Astrocyte (in vitro differentiated cells and primary cell): ENCODE measurements at regions not wholly inside any gene's neighbourhood (a gene's known extent, or its start where the extent isn't known, plus 50 kb on each side); places are given as distances from the start of the nearest gene placed in this dataset.

Experiments
- DNase-seq: peaks from one replicate; pipeline ENCODE4 v3.0.0-alpha.2; 2010; ENCODE audit warnings: low read depth
- FAIRE-seq: peaks from 2 replicates; lab custom pipeline; 2011; peaks lifted over from hg19 to GRCh38; lab: Jason Lieb, UNC
- H2AFZ ChIP-seq: 2 replicates; pipeline ENCODE4 v1.6.0; 2012; ENCODE audit warnings: low read depth, low read length, inconsistent platforms
- H3K27ac ChIP-seq: 2 replicates; pipeline ENCODE4 v1.5.1; 2011; ENCODE audit warnings: low read depth, low read length, inconsistent platforms
- H3K27me3 ChIP-seq: 2 replicates; pipeline ENCODE4 v1.6.0; 2011; ENCODE audit warnings: low read length, inconsistent platforms; ENCODE audit not compliant: insufficient read depth
- H3K36me3 ChIP-seq: 2 replicates; pipeline ENCODE4 v1.5.1; 2011; ENCODE audit warnings: low read length, inconsistent platforms; ENCODE audit not compliant: insufficient read depth
- H3K4me1 ChIP-seq: 2 replicates; pipeline ENCODE4 v1.5.1; 2011; ENCODE audit warnings: low read length, inconsistent platforms; ENCODE audit not compliant: insufficient read depth
- H3K4me2 ChIP-seq: 2 replicates; pipeline ENCODE4 v1.6.0; 2012; ENCODE audit warnings: low read length, inconsistent platforms
- H3K4me3 ChIP-seq: 2 replicates; pipeline ENCODE4 v1.5.1; 2011; ENCODE audit warnings: low read depth, mild to moderate bottlenecking, low read length, inconsistent platforms; ENCODE audit not compliant: insufficient read depth
- H3K79me2 ChIP-seq: 2 replicates; pipeline ENCODE4 v1.6.0; 2012; ENCODE audit warnings: mild to moderate bottlenecking, low read length, inconsistent platforms; ENCODE audit not compliant: insufficient read depth
- H3K9ac ChIP-seq: 2 replicates; pipeline ENCODE4 v1.6.0; 2012; ENCODE audit warnings: mild to moderate bottlenecking, low read length, inconsistent platforms
- H3K9me3 ChIP-seq: 2 replicates; pipeline ENCODE4 v1.5.1; 2012; ENCODE audit warnings: low read depth, mild to moderate bottlenecking, low read length, inconsistent platforms; ENCODE audit not compliant: insufficient read depth
- H4K20me1 ChIP-seq: 2 replicates; pipeline ENCODE4 v1.6.0; 2012; ENCODE audit warnings: low read length, inconsistent platforms; ENCODE audit not compliant: insufficient read depth
- H3K27ac Mint-ChIP-seq: one replicate; pipeline ENCODE4 v1.8.0; 2021; ENCODE audit warnings: mild to moderate bottlenecking, mixed read lengths; ENCODE audit not compliant: unreplicated experiment
- H3K27me3 Mint-ChIP-seq: one replicate; pipeline ENCODE4 v1.8.0; 2021; ENCODE audit warnings: low read depth, mixed read lengths; ENCODE audit not compliant: unreplicated experiment
- H3K36me3 Mint-ChIP-seq: one replicate; pipeline ENCODE4 v1.8.0; 2021; ENCODE audit warnings: low read depth, mixed read lengths; ENCODE audit not compliant: unreplicated experiment
- H3K4me1 Mint-ChIP-seq: one replicate; pipeline ENCODE4 v1.8.0; 2021; ENCODE audit warnings: low read depth, mixed read lengths; ENCODE audit not compliant: unreplicated experiment
- H3K4me3 Mint-ChIP-seq: one replicate; pipeline ENCODE4 v1.8.0; 2021; ENCODE audit warnings: mild to moderate bottlenecking, moderate library complexity, mixed read lengths; ENCODE audit not compliant: unreplicated experiment
- H3K9me3 Mint-ChIP-seq: one replicate; pipeline ENCODE4 v1.8.0; 2021; ENCODE audit warnings: mild to moderate bottlenecking, mixed read lengths; ENCODE audit not compliant: unreplicated experiment
- EZH2 ChIP-seq: IDR thresholded peaks from 2 replicates; pipeline ENCODE4 v1.6.1; 2012; ENCODE audit warnings: mild to moderate bottlenecking, low read length, inconsistent platforms; ENCODE audit not compliant: insufficient read depth
- TF ChIP-seq, protein P1 (sequence below): IDR thresholded peaks from 2 replicates; pipeline ENCODE4 v1.5.1; 2011; ENCODE audit warnings: low read depth, mild to moderate bottlenecking, inconsistent platforms, low read length, moderate library complexity; ENCODE audit not compliant: insufficient read depth

DNA sequence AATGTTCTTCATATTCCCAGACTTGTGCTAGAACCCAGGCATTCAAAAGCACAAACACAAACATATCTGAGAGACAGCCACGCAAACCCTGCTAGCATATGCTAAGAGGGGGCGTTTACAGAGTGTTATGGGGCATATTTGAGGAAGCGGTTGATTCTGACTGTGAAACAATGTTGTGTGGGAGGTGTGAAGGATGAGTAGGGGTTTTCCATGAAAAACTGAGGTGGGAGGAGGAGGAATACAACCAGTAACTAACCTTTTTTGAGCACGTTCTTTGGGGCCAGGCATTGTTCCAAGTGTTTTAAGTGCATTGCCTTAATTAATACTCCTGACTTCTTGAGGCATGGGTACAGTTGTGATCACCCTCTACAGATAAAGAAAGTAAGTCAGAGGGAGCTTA lies 499.5 kb downstream of the AACS start:
- FAIRE-seq (no peak), DNase-seq (no peak)
- Mint-ChIP-seq H3K4me3 (no peak overlapping the region), H3K27me3 (peaks cover 7% of the 10 kb centered on the region), H3K4me1 (no peaks in the 10 kb centered on the region), H3K36me3 (no peaks in the 10 kb centered on the region), H3K27ac (no peak overlapping the region), H3K9me3 (peaks cover 3% of the 10 kb centered on the region)
- Histone ChIP-seq H3K9me3 (peaks cover 7% of the 10 kb centered on the region), H3K9ac (no peak overlapping the region), H3K4me3 (no peak overlapping the region), H3K36me3 (no peaks in the 10 kb centered on the region), H3K27ac (no peak overlapping the region), H3K27me3 (no peaks in the 10 kb centered on the region), H4K20me1 (no peaks in the 10 kb centered on the region), H3K79me2 (no peaks in the 10 kb centered on the region), H3K4me1 (no peaks in the 10 kb centered on the region), H2AFZ (no peak overlapping the region), H3K4me2 (no peak overlapping the region)
- TF ChIP-seq, protein P1, sequence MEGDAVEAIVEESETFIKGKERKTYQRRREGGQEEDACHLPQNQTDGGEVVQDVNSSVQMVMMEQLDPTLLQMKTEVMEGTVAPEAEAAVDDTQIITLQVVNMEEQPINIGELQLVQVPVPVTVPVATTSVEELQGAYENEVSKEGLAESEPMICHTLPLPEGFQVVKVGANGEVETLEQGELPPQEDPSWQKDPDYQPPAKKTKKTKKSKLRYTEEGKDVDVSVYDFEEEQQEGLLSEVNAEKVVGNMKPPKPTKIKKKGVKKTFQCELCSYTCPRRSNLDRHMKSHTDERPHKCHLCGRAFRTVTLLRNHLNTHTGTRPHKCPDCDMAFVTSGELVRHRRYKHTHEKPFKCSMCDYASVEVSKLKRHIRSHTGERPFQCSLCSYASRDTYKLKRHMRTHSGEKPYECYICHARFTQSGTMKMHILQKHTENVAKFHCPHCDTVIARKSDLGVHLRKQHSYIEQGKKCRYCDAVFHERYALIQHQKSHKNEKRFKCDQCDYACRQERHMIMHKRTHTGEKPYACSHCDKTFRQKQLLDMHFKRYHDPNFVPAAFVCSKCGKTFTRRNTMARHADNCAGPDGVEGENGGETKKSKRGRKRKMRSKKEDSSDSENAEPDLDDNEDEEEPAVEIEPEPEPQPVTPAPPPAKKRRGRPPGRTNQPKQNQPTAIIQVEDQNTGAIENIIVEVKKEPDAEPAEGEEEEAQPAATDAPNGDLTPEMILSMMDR: no peak
- no peak for TF ChIP-seq EZH2

DNA sequence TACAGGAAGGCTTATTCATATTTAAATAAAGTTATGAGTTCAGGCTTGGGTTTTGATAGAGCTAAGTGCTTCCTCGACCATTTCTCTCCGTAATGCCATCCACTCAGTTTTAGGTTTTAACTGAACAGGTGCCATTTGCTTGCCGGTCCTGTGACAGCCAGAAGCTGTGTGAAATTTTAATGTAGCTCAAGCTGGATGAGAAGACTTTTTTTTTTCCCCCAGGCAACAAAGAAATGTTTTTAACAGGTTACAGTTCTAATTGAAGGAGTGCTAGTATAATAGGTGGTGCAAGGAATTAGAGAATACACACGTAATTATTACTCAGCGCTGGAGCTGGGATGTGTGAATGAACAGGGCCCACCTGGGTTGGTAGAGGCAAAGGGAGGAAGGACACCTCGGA lies 502.3 kb downstream of the AACS start:
- Mint-ChIP-seq H3K36me3 (no peaks in the 10 kb centered on the region), H3K27me3 (peaks cover 7% of the 10 kb centered on the region), H3K4me1 (no peaks in the 10 kb centered on the region), H3K4me3 (no peak overlapping the region), H3K27ac (no peak overlapping the region), H3K9me3 (peaks cover 3% of the 10 kb centered on the region)
- no peak for FAIRE-seq
- Histone ChIP-seq H3K4me1 (no peaks in the 10 kb centered on the region), H3K9ac (no peak overlapping the region), H3K4me3 (no peak overlapping the region), H3K27ac (no peak overlapping the region), H3K4me2 (no peak overlapping the region), H3K36me3 (no peaks in the 10 kb centered on the region), H3K9me3 (peaks cover 7% of the 10 kb centered on the region), H3K27me3 (no peaks in the 10 kb centered on the region), H2AFZ (no peak overlapping the region), H4K20me1 (no peaks in the 10 kb centered on the region), H3K79me2 (no peaks in the 10 kb centered on the region)
- DNase-seq: no peak
- TF ChIP-seq, protein P1: no peak
- no peak for TF ChIP-seq EZH2

- no peak overlapping the region for H3K27ac ChIP-seq
- H3K27ac Mint-ChIP-seq: no peak overlapping the region
Measured at GRCh38 chr12:125568306-125568705, 503.1 kb downstream of the AACS start.

More at GRCh38 chr12:125568306-125568705, 503.1 kb downstream of the AACS start:
- no peak for FAIRE-seq
- Mint-ChIP-seq H3K36me3 (no peaks in the 10 kb centered on the region), H3K9me3 (peaks cover 3% of the 10 kb centered on the region), H3K4me1 (no peaks in the 10 kb centered on the region), H3K27me3 (peaks cover 7% of the 10 kb centered on the region), H3K4me3 (no peak overlapping the region)
- no peak overlapping the region for H3K4me2 ChIP-seq
- no peak for TF ChIP-seq EZH2
- TF ChIP-seq, protein P1: no peak
- H3K27me3 ChIP-seq: no peaks in the 10 kb centered on the region
- no peaks in the 10 kb centered on the region for H3K79me2 ChIP-seq
- H3K9ac ChIP-seq: no peak overlapping the region
- DNase-seq: no peak
- H2AFZ ChIP-seq: no peak overlapping the region
- H4K20me1 ChIP-seq: no peaks in the 10 kb centered on the region
- H3K9me3 ChIP-seq: peaks cover 7% of the 10 kb centered on the region
- no peaks in the 10 kb centered on the region for H3K4me1 ChIP-seq
- no peaks in the 10 kb centered on the region for H3K36me3 ChIP-seq
- no peak overlapping the region for H3K4me3 ChIP-seq
